Fibroblast of skin of right biceps (primary cell): ENCODE measurements at regions not wholly inside any gene's neighbourhood (a gene's known extent, or its start where the extent isn't known, plus 50 kb on each side); places are given as distances from the start of the nearest gene placed in this dataset.

Experiments
- DNase-seq: peaks from one replicate; pipeline ENCODE4 v3.0.0-alpha.2; 2013

GRCh38 chr10:3016016-3016415, 51.3 kb upstream of the PFKP start:
- DNase-seq, result no peak

GRCh38 chr10:3014968-3015367, 52.4 kb upstream of the PFKP start:
- no peak for DNase-seq

- no peak for DNase-seq
Observed at GRCh38 chr10:3012223-3012622, 55.1 kb upstream of the PFKP start.

- no peak for DNase-seq
Observed at GRCh38 chr10:3010816-3011460, 56.4 kb upstream of the PFKP start.

- DNase-seq, result no peak
Observed at GRCh38 chr10:3010334-3010733, 57.0 kb upstream of the PFKP start.

GRCh38 chr10:3009341-3009740, 58.0 kb upstream of the PFKP start:
- DNase-seq, result no peak

GRCh38 chr10:3008518-3009195, 58.7 kb upstream of the PFKP start:
- no peak for DNase-seq

GRCh38 chr10:3006607-3007006, 60.7 kb upstream of the PFKP start:
- no peak for DNase-seq

GRCh38 chr10:3006093-3006492, 61.3 kb upstream of the PFKP start:
- no peak for DNase-seq

GRCh38 chr10:3002304-3002703, 65.0 kb upstream of the PFKP start:
- no peak for DNase-seq

- DNase-seq, result no peak
Observed at GRCh38 chr10:3000048-3000447, 67.3 kb upstream of the PFKP start.

GRCh38 chr10:2994221-2994961, 73.0 kb upstream of the PFKP start:
- peak; percentile 73 for DNase-seq

- no peak for DNase-seq
Observed at GRCh38 chr10:2993636-2994035, 73.7 kb upstream of the PFKP start.

- no peak for DNase-seq
Observed at GRCh38 chr10:2992401-2993198, 74.7 kb upstream of the PFKP start.

GRCh38 chr10:2990764-2991163, 76.6 kb upstream of the PFKP start:
- no peak for DNase-seq

- DNase-seq, result no peak
Observed at GRCh38 chr10:2989292-2989947, 77.9 kb upstream of the PFKP start.

- DNase-seq, result no peak
Observed at GRCh38 chr10:2987185-2987768, 80.1 kb upstream of the PFKP start.

- DNase-seq, result no peak
Observed at GRCh38 chr10:2986391-2986801, 81.0 kb upstream of the PFKP start.

- peak; percentile 39 for DNase-seq
Observed at GRCh38 chr10:2985729-2986232, 81.6 kb upstream of the PFKP start.

- DNase-seq, result no peak
Observed at GRCh38 chr10:2984682-2985081, 82.7 kb upstream of the PFKP start.

GRCh38 chr10:2982146-2982545, 85.2 kb upstream of the PFKP start:
- no peak for DNase-seq

GRCh38 chr10:2981361-2981801, 86.0 kb upstream of the PFKP start:
- DNase-seq, result peak; percentile 40
